Tibial artery (tissue), 4 donors: ENCODE measurements at regions not wholly inside any gene's neighbourhood (a gene's known extent, or its start where the extent isn't known, plus 50 kb on each side); places are given as distances from the start of the nearest gene placed in this dataset.

Source experiments
- DNase-seq, 2 donors: peaks; one replicate each; pipeline ENCODE4 v3.0.0-alpha.2; 2019
- H3K27ac ChIP-seq, 2 donors: fragments of 200-600 bp; sonication (generic) in 1 of 2; 1 replicate in 1 of 2; 2 replicates in 1 of 2; pipeline ENCODE4 v1.5.1; 2018 to 2019; ENCODE audit warnings: mild to moderate bottlenecking in 1 of 2
- H3K27me3 ChIP-seq, 2 donors: fragments of 200-600 bp; sonication (generic) in 1 of 2; one replicate each; pipeline versions ENCODE4 v1.5.1 to v1.6.0; 2016 to 2019
- H3K36me3 ChIP-seq, 3 donors: fragments of 200-600 bp; sonication (generic) in 2 of 3; one replicate each; pipeline ENCODE4 v1.5.1; 2016 to 2019; ENCODE audit warnings: mild to moderate bottlenecking in 2 of 3
- H3K4me1 ChIP-seq, 4 donors: fragments of 200-600 bp; sonication (generic) in 2 of 4; 1 replicate in 3 of 4; 2 replicates in 1 of 4; pipeline ENCODE4 v1.5.1; 2016 to 2019
- H3K4me3 ChIP-seq, 2 donors: fragments of 200-600 bp; sonication (generic) in 1 of 2; 1 replicate in 1 of 2; 2 replicates in 1 of 2; pipeline ENCODE4 v1.5.1; 2018 to 2019; ENCODE audit warnings: mild to moderate bottlenecking in 2 of 2
- H3K9me3 ChIP-seq, 3 donors: fragments of 200-600 bp; sonication (generic) in 1 of 3; one replicate each; pipeline ENCODE4 v1.5.1; 2016 to 2019
- CTCF ChIP-seq, 2 experiments: fragments of 200-600 bp in 1 of 2; fragments of 450-650 bp in 1 of 2; IDR thresholded peaks; one replicate each; pipeline ENCODE4 v1.5.1; 2017 to 2019; ENCODE audit warnings: antibody characterized with exemption in 2 of 2, mild to moderate bottlenecking in 1 of 2, moderate library complexity in 1 of 2
- intact Hi-C: fragments of 100-400 bp; cut with DNase I; formaldehyde crosslinking; loops from one replicate; pipeline ENCODE4 v1.15.0; 2023; ENCODE audit warnings: low total_unique reads

DNA sequence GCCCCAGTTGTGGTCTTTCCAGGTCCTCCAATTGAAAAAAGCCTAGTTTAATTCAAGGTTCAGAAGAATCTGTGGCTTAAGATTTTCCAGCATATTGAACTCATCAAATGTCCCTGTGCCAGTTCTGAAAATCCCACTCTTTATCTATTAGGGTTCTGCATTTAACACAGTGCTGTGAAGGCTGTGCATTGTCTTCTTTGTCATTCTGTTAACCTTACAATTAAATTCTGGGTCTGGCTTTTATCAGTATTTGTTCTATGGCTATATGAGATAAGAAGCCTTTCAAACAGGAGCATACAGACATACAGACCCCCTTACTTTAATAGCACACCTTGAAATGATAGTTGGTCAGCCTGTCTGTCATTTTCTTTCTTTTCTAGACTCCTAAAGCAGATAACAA is 362.1 kb upstream of the DACH1 start:
- no peaks in the 10 kb centered on the region for H3K27me3 ChIP-seq

DNA sequence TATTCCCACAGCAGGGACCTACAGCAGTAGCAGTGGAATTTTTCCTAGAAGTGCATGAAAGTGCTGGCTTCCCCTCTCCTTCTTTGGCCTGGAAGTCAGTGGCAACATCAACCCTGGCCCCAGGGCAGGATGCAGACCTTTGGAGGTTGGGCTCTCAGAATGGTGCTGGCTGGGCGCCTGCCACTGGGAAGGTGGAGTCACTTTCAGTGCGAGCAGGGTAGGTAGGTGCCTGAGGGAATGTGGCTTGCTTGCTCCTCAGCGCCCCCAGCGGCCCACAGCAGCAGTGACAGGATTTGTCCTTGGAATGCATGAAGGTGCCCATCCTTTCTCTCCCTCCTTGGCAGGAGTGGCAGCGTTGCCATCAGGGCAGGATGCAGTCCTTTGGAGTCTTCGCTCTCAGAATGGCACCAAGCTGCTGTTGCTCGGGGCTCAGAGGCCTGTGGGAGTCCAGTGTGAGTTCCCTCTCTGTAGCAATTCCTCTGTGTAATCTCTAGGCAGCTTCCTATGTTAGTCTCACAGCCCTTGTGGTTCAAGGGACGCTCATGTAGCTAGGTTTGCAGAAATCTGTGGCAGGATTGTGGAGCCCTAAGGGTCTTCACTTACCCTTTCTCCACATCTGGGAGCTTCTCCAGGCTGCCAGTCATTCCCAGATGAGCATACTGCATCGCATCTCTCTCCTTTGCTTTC is 354.4 kb upstream of the DACH1 start:
- Histone ChIP-seq H3K36me3 (no peaks in the 10 kb centered on the region), H3K4me3 (no peak overlapping the region), H3K27me3 (no peaks in the 10 kb centered on the region), H3K4me1 (no peaks in the 10 kb centered on the region), H3K27ac (no peak overlapping the region), H3K9me3 (no peaks in the 10 kb centered on the region)
- DNase-seq, result no peak
- intact Hi-C loops, result no loop called here
- TF ChIP-seq CTCF (IDR thresholded peaks at IDR 0.05), result no peak

More for the DNA sequence above, 362.1 kb upstream of the DACH1 start:
- H3K4me1 ChIP-seq, result no peaks in the 10 kb centered on the region
- no peak overlapping the region for H3K27ac ChIP-seq
- H3K9me3 ChIP-seq, result no peaks in the 10 kb centered on the region
- no peaks in the 10 kb centered on the region for H3K36me3 ChIP-seq
- no peak for DNase-seq
- TF ChIP-seq CTCF (IDR thresholded peaks at IDR 0.05), result no peak
- H3K4me3 ChIP-seq, result no peak overlapping the region
- intact Hi-C loops, result no loop called here

GRCh38 chr13:72218966-72219365 is 352.0 kb upstream of the DACH1 start:
- no peaks in the 10 kb centered on the region for H3K27me3 ChIP-seq
- no peaks in the 10 kb centered on the region for H3K9me3 ChIP-seq
- no peak overlapping the region for H3K27ac ChIP-seq
- no peak overlapping the region for H3K4me3 ChIP-seq
- intact Hi-C loops, result no loop called here
- H3K36me3 ChIP-seq, result no peaks in the 10 kb centered on the region
- TF ChIP-seq CTCF (IDR thresholded peaks at IDR 0.05), result no peak
- no peak for DNase-seq
- no peaks in the 10 kb centered on the region for H3K4me1 ChIP-seq

DNA sequence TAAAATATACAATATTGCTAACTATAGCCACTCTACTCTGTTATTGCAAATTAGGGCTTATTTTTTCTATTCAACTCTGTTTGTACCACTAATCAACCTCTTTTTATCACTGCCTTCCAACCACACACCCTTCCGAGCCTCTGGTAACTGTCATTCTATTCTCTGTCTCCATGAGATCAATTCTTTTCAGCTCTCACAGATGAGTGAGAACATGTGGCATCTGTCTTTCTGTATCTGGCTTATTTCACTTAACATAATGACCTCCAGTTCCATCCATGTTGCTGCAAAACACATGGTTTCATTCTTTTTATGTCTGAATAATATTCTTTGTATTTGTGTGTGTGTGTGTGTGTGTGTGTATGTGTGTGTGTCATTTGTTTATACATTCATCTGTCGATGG is 350.1 kb upstream of the DACH1 start:
- Histone ChIP-seq H3K9me3 (no peaks in the 10 kb centered on the region), H3K4me1 (no peaks in the 10 kb centered on the region), H3K36me3 (no peaks in the 10 kb centered on the region), H3K27me3 (no peaks in the 10 kb centered on the region), H3K4me3 (no peak overlapping the region), H3K27ac (no peak overlapping the region)
- intact Hi-C loops, result no loop called here
- no peak for TF ChIP-seq CTCF (IDR thresholded peaks at IDR 0.05)
- no peak for DNase-seq

GRCh38 chr13:72208112-72208645 is 341.2 kb upstream of the DACH1 start:
- DNase-seq, result no peak
- Histone ChIP-seq H3K27ac (no peak overlapping the region), H3K4me1 (no peaks in the 10 kb centered on the region), H3K9me3 (no peaks in the 10 kb centered on the region), H3K27me3 (no peaks in the 10 kb centered on the region), H3K4me3 (no peak overlapping the region), H3K36me3 (no peaks in the 10 kb centered on the region)
- no peak for TF ChIP-seq CTCF (IDR thresholded peaks at IDR 0.05)
- intact Hi-C loops, result no loop called here
